HepG2 (cell line): ENCODE measurements at regions not wholly inside any gene's neighbourhood (a gene's known extent, or its start where the extent isn't known, plus 50 kb on each side); places are given as distances from the start of the nearest gene placed in this dataset.

ENCODE experiments used
- ASH2L ChIP-seq: fragments of 300-600, 200-600 bp; sonication (generic); IDR thresholded peaks from 2 replicates; pipeline ENCODE4 v1.7.0; 2017; ENCODE audit warnings: low read depth, mild to moderate bottlenecking, moderate library complexity, mixed read lengths, low read length; ENCODE audit not compliant: insufficient read length
- CREM ChIP-seq, 2 experiments: sonication (generic) in 1 of 2; formaldehyde crosslinking in 1 of 2; IDR thresholded peaks; 2 replicates each; pipeline versions ENCODE4 v1.4.0 to v1.6.1; 2016 to 2020; ENCODE audit warnings: antibody characterized with exemption in 1 of 2, mild to moderate bottlenecking in 1 of 2, missing genetic modification reagents in 1 of 2
- EEA1 ChIP-seq: sonication (generic); formaldehyde crosslinking; IDR thresholded peaks from 2 replicates; pipeline ENCODE4 v1.5.1; 2020; ENCODE audit warnings: mild to moderate bottlenecking, missing genetic modification reagents, borderline replicate concordance
- HIC2 ChIP-seq: sonication (generic); formaldehyde crosslinking; IDR thresholded peaks from 2 replicates; pipeline ENCODE4 v1.9.0; 2022; ENCODE audit warnings: low read depth, missing genetic modification reagents
- ISL2 ChIP-seq: sonication (generic); formaldehyde crosslinking; IDR thresholded peaks from 2 replicates; pipeline ENCODE4 v1.5.0; 2020; ENCODE audit warnings: missing genetic modification reagents
- MTA3 ChIP-seq: sonication (generic); formaldehyde crosslinking; IDR thresholded peaks from 2 replicates; pipeline ENCODE4 v1.4.0; 2020; ENCODE audit warnings: missing genetic modification reagents
- MYPOP ChIP-seq: sonication (generic); formaldehyde crosslinking; IDR thresholded peaks from 2 replicates; pipeline ENCODE4 v1.8.1; 2023; ENCODE audit warnings: mild to moderate bottlenecking, moderate library complexity, missing genetic modification reagents
- ONECUT2 ChIP-seq: sonication (generic); formaldehyde crosslinking; IDR thresholded peaks from 2 replicates; pipeline ENCODE4 v1.4.0; 2020; ENCODE audit warnings: missing genetic modification reagents
- PHF21A ChIP-seq: sonication (generic); formaldehyde crosslinking; IDR thresholded peaks from 2 replicates; pipeline ENCODE4 v1.5.0; 2020; ENCODE audit warnings: mild to moderate bottlenecking, missing genetic modification reagents
- ZFP36L1 ChIP-seq: sonication (generic); formaldehyde crosslinking; IDR thresholded peaks from 2 replicates; pipeline ENCODE4 v1.8.0; 2022; ENCODE audit warnings: mild to moderate bottlenecking, missing genetic modification reagents, moderate library complexity
- ZNF276 ChIP-seq: sonication (generic); formaldehyde crosslinking; IDR thresholded peaks from 2 replicates; pipeline ENCODE4 v1.4.0; 2020; ENCODE audit warnings: mild to moderate bottlenecking, low read depth, missing genetic modification reagents
- ZNF407 ChIP-seq: sonication (generic); formaldehyde crosslinking; IDR thresholded peaks from one replicate; pipeline ENCODE4 v1.5.1; 2020; ENCODE audit warnings: mild to moderate bottlenecking, missing genetic modification reagents; ENCODE audit errors: not compliant biosample characterization
- ZNF557 ChIP-seq: sonication (generic); formaldehyde crosslinking; IDR thresholded peaks from 2 replicates; pipeline ENCODE4 v1.4.0; 2020; ENCODE audit warnings: missing genetic modification reagents
- ZNF816 ChIP-seq: sonication (generic); formaldehyde crosslinking; IDR thresholded peaks from 2 replicates; pipeline ENCODE4 v1.8.0; 2022; ENCODE audit warnings: missing genetic modification reagents, mild to moderate bottlenecking, borderline replicate concordance
- ZSCAN30 ChIP-seq: sonication (generic); formaldehyde crosslinking; IDR thresholded peaks from 2 replicates; pipeline ENCODE4 v1.5.0; 2020; ENCODE audit warnings: mild to moderate bottlenecking, missing genetic modification reagents

- TF ChIP-seq ZNF407 (CRISPR knock-in tag) (no peak), ZNF816 (CRISPR knock-in tag) (no peak), MTA3 (CRISPR knock-in tag) (no peak), ZSCAN30 (no peak), ZNF276 (CRISPR knock-in tag) (no peak), ISL2 (CRISPR knock-in tag) (peak; percentile 75; the same call in 1 of the 2 replicates), ONECUT2 (CRISPR knock-in tag) (no peak), ZFP36L1 (CRISPR knock-in tag) (no peak), ASH2L (no peak), MYPOP (0 out of 2 replicates have a peak, but pooled peaks have one; percentile 6), CREM (IDR thresholded peaks at IDR 0.05) (peak; percentile 51; the same call in 1 of the 2 replicates), CREM (CRISPR knock-in tag; IDR thresholded peaks at IDR 0.05) (no peak), ZNF557 (CRISPR knock-in tag) (no peak), EEA1 (CRISPR knock-in tag) (no peak), HIC2 (CRISPR knock-in tag) (no peak), PHF21A (peak; percentile 63; the same call in 1 of the 2 replicates)
These were observed 66.3 kb upstream of the HES1 start (continued) for GRCh38 chr3:194069421-194070219.
